ENCODE measurements at regions not wholly inside any gene's neighbourhood (a gene's known extent, or its start where the extent isn't known, plus 50 kb on each side); places are given as distances from the start of the nearest gene placed in this dataset.

- TF ChIP-seq, protein P1, sequence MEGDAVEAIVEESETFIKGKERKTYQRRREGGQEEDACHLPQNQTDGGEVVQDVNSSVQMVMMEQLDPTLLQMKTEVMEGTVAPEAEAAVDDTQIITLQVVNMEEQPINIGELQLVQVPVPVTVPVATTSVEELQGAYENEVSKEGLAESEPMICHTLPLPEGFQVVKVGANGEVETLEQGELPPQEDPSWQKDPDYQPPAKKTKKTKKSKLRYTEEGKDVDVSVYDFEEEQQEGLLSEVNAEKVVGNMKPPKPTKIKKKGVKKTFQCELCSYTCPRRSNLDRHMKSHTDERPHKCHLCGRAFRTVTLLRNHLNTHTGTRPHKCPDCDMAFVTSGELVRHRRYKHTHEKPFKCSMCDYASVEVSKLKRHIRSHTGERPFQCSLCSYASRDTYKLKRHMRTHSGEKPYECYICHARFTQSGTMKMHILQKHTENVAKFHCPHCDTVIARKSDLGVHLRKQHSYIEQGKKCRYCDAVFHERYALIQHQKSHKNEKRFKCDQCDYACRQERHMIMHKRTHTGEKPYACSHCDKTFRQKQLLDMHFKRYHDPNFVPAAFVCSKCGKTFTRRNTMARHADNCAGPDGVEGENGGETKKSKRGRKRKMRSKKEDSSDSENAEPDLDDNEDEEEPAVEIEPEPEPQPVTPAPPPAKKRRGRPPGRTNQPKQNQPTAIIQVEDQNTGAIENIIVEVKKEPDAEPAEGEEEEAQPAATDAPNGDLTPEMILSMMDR (tag by site-specific recombination; IDR thresholded peaks at IDR 0.05): no peak
- TF ChIP-seq ZBTB1 (tag by site-specific recombination; IDR thresholded peaks at IDR 0.05): no peak
- TF ChIP-seq ZNF558 (tag by site-specific recombination; IDR thresholded peaks at IDR 0.05): no peak
- TF ChIP-seq, protein P2, sequence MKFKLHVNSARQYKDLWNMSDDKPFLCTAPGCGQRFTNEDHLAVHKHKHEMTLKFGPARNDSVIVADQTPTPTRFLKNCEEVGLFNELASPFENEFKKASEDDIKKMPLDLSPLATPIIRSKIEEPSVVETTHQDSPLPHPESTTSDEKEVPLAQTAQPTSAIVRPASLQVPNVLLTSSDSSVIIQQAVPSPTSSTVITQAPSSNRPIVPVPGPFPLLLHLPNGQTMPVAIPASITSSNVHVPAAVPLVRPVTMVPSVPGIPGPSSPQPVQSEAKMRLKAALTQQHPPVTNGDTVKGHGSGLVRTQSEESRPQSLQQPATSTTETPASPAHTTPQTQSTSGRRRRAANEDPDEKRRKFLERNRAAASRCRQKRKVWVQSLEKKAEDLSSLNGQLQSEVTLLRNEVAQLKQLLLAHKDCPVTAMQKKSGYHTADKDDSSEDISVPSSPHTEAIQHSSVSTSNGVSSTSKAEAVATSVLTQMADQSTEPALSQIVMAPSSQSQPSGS (tag by site-specific recombination; IDR thresholded peaks at IDR 0.05; ENCODE audit: low read depth): no peak
These were observed 509.3 kb upstream of the NUDT12 start for GRCh38 chr5:104071887-104072286.

Data from HEK293 (cell line).